DND-41 (cell line): ENCODE measurements at regions not wholly inside any gene's neighbourhood (a gene's known extent, or its start where the extent isn't known, plus 50 kb on each side); places are given as distances from the start of the nearest gene placed in this dataset.
"Not testable (repeated sequence)": the region's sequence is repeated elsewhere in the genome, so short reads cannot be mapped to it uniquely, and the experiment has no call there.

ENCODE experiments used
- EZH2 ChIP-seq: IDR thresholded peaks from 3 replicates; pipeline ENCODE4 v1.6.1; 2012; ENCODE audit warnings: borderline replicate concordance, low read depth, mild to moderate bottlenecking, moderate library complexity, low read length, inconsistent platforms; ENCODE audit not compliant: severe bottlenecking
- TF ChIP-seq, protein P1 (sequence below): IDR thresholded peaks from 2 replicates; pipeline ENCODE4 v1.5.1; 2012; ENCODE audit warnings: borderline replicate concordance, low read length, moderate library complexity, mild to moderate bottlenecking; ENCODE audit not compliant: poor library complexity, severe bottlenecking; ENCODE audit errors: extremely low read depth

GRCh38 chr5:34187441-34187840 is 144.4 kb upstream of the C1QTNF3 start:
- TF ChIP-seq, protein P1, sequence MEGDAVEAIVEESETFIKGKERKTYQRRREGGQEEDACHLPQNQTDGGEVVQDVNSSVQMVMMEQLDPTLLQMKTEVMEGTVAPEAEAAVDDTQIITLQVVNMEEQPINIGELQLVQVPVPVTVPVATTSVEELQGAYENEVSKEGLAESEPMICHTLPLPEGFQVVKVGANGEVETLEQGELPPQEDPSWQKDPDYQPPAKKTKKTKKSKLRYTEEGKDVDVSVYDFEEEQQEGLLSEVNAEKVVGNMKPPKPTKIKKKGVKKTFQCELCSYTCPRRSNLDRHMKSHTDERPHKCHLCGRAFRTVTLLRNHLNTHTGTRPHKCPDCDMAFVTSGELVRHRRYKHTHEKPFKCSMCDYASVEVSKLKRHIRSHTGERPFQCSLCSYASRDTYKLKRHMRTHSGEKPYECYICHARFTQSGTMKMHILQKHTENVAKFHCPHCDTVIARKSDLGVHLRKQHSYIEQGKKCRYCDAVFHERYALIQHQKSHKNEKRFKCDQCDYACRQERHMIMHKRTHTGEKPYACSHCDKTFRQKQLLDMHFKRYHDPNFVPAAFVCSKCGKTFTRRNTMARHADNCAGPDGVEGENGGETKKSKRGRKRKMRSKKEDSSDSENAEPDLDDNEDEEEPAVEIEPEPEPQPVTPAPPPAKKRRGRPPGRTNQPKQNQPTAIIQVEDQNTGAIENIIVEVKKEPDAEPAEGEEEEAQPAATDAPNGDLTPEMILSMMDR, result not testable (repeated sequence)
- TF ChIP-seq EZH2, result not testable (repeated sequence)
